GM12878 (cell line): ENCODE measurements at regions not wholly inside any gene's neighbourhood (a gene's known extent, or its start where the extent isn't known, plus 50 kb on each side); places are given as distances from the start of the nearest gene placed in this dataset.

Experiments used
- ATAC-seq: fragments of 200-7000 bp; cut with Tn5 transposase; 3 replicates; pipeline ENCODE4 v1.9.1; 2020; ENCODE audit warnings: mild to moderate bottlenecking, moderate library complexity
- BruUV-seq: library from RNA; stranded (reverse); fragments of 400-500 nt; replicated peaks from 2 replicates; lab custom pipeline; 2021; lab: Mats Ljungman, UMichigan
- CTCF ChIA-PET: fragments of 300-600 bp; sonication (Branson Sonifier 250); formaldehyde crosslinking; extraction: SDS; loops from one replicate; lab custom pipeline; 2021; ENCODE audit warnings: inconsistent platforms; lab: Yijun Ruan, JAX
- POLR2A ChIA-PET: fragments of 350-600 bp; formaldehyde crosslinking; extraction: SDS; loops from one replicate; lab custom pipeline; 2021; ENCODE audit warnings: inconsistent platforms; lab: Charles Lee
- RAD21 ChIA-PET: fragments of 300-600 bp; sonication (Branson Sonifier 250); formaldehyde crosslinking; loops from one replicate; lab custom pipeline; 2023; ENCODE audit warnings: antibody characterized with exemption; ENCODE audit not compliant: unreplicated experiment; lab: Charles Lee
- SMC1A ChIA-PET: fragments of 300-600 bp; sonication (Branson Sonifier 250); formaldehyde crosslinking; loops from one replicate; lab custom pipeline; 2023; ENCODE audit not compliant: unreplicated experiment, uncharacterized antibody; lab: Charles Lee
- DNase-seq: peaks from one replicate; pipeline ENCODE4 v3.0.0-alpha.2; 2011; ENCODE audit warnings: low read depth, low spot score
- FAIRE-seq: peaks from 3 replicates; lab custom pipeline; 2011; peaks lifted over from hg19 to GRCh38; lab: Jason Lieb, UNC
- H2AFZ ChIP-seq: 2 replicates; pipeline ENCODE4 v1.6.0; 2011; ENCODE audit warnings: low read depth, low read length, control low read depth; ENCODE audit not compliant: control insufficient read depth
- H3K27ac ChIP-seq: 2 replicates; pipeline ENCODE4 v1.5.1; 2011; ENCODE audit warnings: control low read depth; ENCODE audit not compliant: control insufficient read depth, insufficient read depth
- H3K27me3 ChIP-seq, 2 experiments: replicated peaks in 1 of 2; 2 replicates each; pipeline versions ENCODE4 v1.6.0 to v1.6.1; 2011; ENCODE audit warnings: low read length in 1 of 2; ENCODE audit not compliant: control insufficient read depth in 2 of 2, insufficient read depth in 2 of 2
- H3K36me3 ChIP-seq, 2 experiments: 2 replicates each; pipeline ENCODE4 v1.5.1; 2011; ENCODE audit warnings: low read length in 1 of 2; ENCODE audit not compliant: control insufficient read depth in 2 of 2, insufficient read depth in 2 of 2
- H3K4me1 ChIP-seq: 2 replicates; pipeline ENCODE4 v1.6.1; 2011; ENCODE audit warnings: mild to moderate bottlenecking, low read length, moderate library complexity, mixed read lengths; ENCODE audit not compliant: control insufficient read depth, insufficient read depth
- H3K4me2 ChIP-seq: 2 replicates; pipeline ENCODE4 v1.6.0; 2011; ENCODE audit warnings: control low read depth; ENCODE audit not compliant: control insufficient read depth, insufficient read depth
- H3K4me3 ChIP-seq: fragments of 200-600 bp; sonication (generic); 2 replicates; pipeline ENCODE4 v1.5.1; 2016
- H3K79me2 ChIP-seq: 2 replicates; pipeline ENCODE4 v1.6.0; 2011; ENCODE audit warnings: low read length; ENCODE audit not compliant: control insufficient read depth, insufficient read depth
- H3K9ac ChIP-seq: 2 replicates; pipeline ENCODE4 v1.8.0; 2011; ENCODE audit warnings: low read length, control low read depth, mixed read lengths; ENCODE audit not compliant: control insufficient read depth, insufficient read depth
- H3K9me3 ChIP-seq: replicated peaks from 3 replicates; pipeline ENCODE4 v1.5.1; 2011; ENCODE audit warnings: mild to moderate bottlenecking, low read length; ENCODE audit not compliant: control insufficient read depth, insufficient read depth
- H4K20me1 ChIP-seq: 2 replicates; pipeline ENCODE4 v1.6.0; 2011; ENCODE audit not compliant: control insufficient read depth, insufficient read depth
- CHD1 ChIP-seq: IDR thresholded peaks from 2 replicates; pipeline ENCODE4 v1.6.1; 2012; ENCODE audit warnings: low read depth, low read length, improper control_type of control experiment
- CREM ChIP-seq: IDR thresholded peaks from 2 replicates; pipeline ENCODE4 v1.6.1; 2014; ENCODE audit warnings: antibody characterized with exemption, low read depth
- ESRRA ChIP-seq: IDR thresholded peaks from 2 replicates; pipeline ENCODE4 v1.6.1; 2012; ENCODE audit warnings: mild to moderate bottlenecking, low read length, improper control_type of control experiment
- MXI1 ChIP-seq: fragments of 150-350 bp; IDR thresholded peaks from 2 replicates; pipeline ENCODE4 v1.6.1; 2011; ENCODE audit warnings: low read depth, mild to moderate bottlenecking, inconsistent platforms, low read length, improper control_type of control experiment
- NFXL1 ChIP-seq: fragments of 450-650 bp; IDR thresholded peaks from 2 replicates; pipeline ENCODE4 v1.6.1; 2017; ENCODE audit warnings: antibody characterized with exemption, mild to moderate bottlenecking, borderline replicate concordance
- POLR2AphosphoS2 ChIP-seq: IDR thresholded peaks from 2 replicates; pipeline ENCODE4 v1.6.1; 2011; ENCODE audit warnings: low read depth, mild to moderate bottlenecking, low read length, improper control_type of control experiment, moderate library complexity
- RB1 ChIP-seq: fragments of 450-650 bp; formaldehyde crosslinking; IDR thresholded peaks from 2 replicates; pipeline ENCODE4 v1.6.1; 2017; ENCODE audit warnings: mild to moderate bottlenecking, borderline replicate concordance
- RFX5 ChIP-seq: IDR thresholded peaks from 2 replicates; pipeline ENCODE4 v1.6.1; 2011; ENCODE audit warnings: low read depth, low read length, improper control_type of control experiment
- RUNX3 ChIP-seq: IDR thresholded peaks from 2 replicates; pipeline ENCODE4 v1.6.1; 2012; ENCODE audit warnings: low read length, inconsistent platforms
- SUZ12 ChIP-seq: fragments of 200-600 bp; sonication (generic); IDR thresholded peaks from one replicate; pipeline ENCODE4 v1.6.1; 2018; ENCODE audit warnings: antibody characterized with exemption, mild to moderate bottlenecking; ENCODE audit not compliant: unreplicated experiment
- TCF7 ChIP-seq: IDR thresholded peaks from 2 replicates; pipeline ENCODE4 v1.6.1; 2014; ENCODE audit warnings: antibody characterized with exemption, borderline replicate concordance
- ZNF384 ChIP-seq: IDR thresholded peaks from 2 replicates; pipeline ENCODE4 v1.6.1; 2012; ENCODE audit warnings: low read depth, mild to moderate bottlenecking, low read length, improper control_type of control experiment, borderline replicate concordance
- WGBS: methylation state at CpG from one replicate; pipeline ENCODE4 v1.1.6; 2016; ENCODE audit warnings: low lambda C conversion rate; ENCODE audit not compliant: insufficient replicate concordance, insufficient coverage; ENCODE audit errors: missing lambda C conversion rate; 5-methylcytosine and 5-hydroxymethylcytosine counted together
- in situ Hi-C: fragments of 300-500 bp; cut with MboI; formaldehyde crosslinking; loops from 9 replicates; pipeline ENCODE4 v1.14.3; 2018; ENCODE audit warnings: mixed read lengths
- intact Hi-C: fragments of 100-400 bp; cut with micrococcal nuclease; formaldehyde crosslinking; loops from one replicate; pipeline ENCODE4 v1.14.2; 2022; ENCODE audit not compliant: unreplicated experiment
- TF ChIP-seq, protein P1 (sequence below): fragments of 150-350 bp; IDR thresholded peaks from 2 replicates; pipeline ENCODE4 v1.6.1; 2014; ENCODE audit warnings: mild to moderate bottlenecking, low read depth, low read length
- TF ChIP-seq, protein P2 (sequence below): fragments of 450-650 bp; IDR thresholded peaks from 2 replicates; pipeline ENCODE4 v1.6.1; 2018; ENCODE audit warnings: borderline replicate concordance, mild to moderate bottlenecking; ENCODE audit not compliant: partially characterized antibody
- TF ChIP-seq, protein P3 (sequence below): fragments of 450-650 bp; conservative IDR thresholded peaks from 2 replicates; pipeline ENCODE4 v1.6.1; 2017; ENCODE audit warnings: mild to moderate bottlenecking, moderate library complexity

DNA sequence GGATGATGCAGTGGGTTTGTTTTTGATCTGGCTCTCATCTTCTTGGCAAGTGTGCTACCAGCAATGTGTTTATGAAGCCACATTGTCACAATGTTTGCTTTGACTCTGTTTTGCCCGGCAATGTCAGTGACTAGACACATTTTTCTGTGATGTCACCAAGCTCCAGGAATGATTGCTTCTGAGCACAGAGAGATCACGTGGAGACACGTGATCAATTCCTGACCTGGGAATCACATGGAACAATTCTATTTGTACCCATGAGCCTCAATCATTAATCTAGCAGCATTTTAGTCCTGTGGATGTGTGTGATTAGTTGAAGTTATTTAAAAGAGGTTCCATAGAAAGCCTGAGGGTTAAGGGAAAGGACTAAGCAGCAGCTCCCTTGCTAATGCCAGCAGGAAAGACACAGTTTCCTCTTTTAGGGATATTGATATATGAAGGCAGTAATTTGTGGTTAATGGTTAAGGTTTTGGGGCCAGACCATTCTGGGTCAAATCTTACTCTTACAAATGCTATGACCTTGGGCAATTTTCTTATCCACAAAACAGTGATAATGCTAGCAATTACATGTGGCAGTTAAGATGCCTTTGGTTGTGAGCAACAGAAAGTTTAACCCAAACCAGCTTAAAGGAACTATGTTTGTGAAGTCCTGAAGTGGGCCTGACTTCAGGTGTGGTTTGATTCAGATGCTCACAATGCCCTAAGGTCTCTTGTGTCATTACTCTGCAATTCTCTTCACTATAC lies 59.0 kb downstream of the FASLG start:
- no peak for TF ChIP-seq NFXL1
- no peak for TF ChIP-seq CHD1
- TF ChIP-seq, protein P1, sequence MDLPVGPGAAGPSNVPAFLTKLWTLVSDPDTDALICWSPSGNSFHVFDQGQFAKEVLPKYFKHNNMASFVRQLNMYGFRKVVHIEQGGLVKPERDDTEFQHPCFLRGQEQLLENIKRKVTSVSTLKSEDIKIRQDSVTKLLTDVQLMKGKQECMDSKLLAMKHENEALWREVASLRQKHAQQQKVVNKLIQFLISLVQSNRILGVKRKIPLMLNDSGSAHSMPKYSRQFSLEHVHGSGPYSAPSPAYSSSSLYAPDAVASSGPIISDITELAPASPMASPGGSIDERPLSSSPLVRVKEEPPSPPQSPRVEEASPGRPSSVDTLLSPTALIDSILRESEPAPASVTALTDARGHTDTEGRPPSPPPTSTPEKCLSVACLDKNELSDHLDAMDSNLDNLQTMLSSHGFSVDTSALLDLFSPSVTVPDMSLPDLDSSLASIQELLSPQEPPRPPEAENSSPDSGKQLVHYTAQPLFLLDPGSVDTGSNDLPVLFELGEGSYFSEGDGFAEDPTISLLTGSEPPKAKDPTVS = no peak
- no peak for TF ChIP-seq ESRRA
- TF ChIP-seq RFX5 = no peak
- TF ChIP-seq MXI1 = no peak
- no peak for TF ChIP-seq RUNX3
- TF ChIP-seq, protein P2, sequence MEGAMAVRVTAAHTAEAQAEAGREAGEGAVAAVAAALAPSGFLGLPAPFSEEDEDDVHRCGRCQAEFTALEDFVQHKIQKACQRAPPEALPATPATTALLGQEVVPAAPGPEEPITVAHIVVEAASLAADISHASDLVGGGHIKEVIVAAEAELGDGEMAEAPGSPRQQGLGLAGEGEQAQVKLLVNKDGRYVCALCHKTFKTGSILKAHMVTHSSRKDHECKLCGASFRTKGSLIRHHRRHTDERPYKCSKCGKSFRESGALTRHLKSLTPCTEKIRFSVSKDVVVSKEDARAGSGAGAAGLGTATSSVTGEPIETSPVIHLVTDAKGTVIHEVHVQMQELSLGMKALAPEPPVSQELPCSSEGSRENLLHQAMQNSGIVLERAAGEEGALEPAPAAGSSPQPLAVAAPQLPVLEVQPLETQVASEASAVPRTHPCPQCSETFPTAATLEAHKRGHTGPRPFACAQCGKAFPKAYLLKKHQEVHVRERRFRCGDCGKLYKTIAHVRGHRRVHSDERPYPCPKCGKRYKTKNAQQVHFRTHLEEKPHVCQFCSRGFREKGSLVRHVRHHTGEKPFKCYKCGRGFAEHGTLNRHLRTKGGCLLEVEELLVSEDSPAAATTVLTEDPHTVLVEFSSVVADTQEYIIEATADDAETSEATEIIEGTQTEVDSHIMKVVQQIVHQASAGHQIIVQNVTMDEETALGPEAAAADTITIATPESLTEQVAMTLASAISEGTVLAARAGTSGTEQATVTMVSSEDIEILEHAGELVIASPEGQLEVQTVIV = no peak
- TF ChIP-seq RB1 = no peak
- no peak for TF ChIP-seq ZNF384
- TF ChIP-seq, protein P3, sequence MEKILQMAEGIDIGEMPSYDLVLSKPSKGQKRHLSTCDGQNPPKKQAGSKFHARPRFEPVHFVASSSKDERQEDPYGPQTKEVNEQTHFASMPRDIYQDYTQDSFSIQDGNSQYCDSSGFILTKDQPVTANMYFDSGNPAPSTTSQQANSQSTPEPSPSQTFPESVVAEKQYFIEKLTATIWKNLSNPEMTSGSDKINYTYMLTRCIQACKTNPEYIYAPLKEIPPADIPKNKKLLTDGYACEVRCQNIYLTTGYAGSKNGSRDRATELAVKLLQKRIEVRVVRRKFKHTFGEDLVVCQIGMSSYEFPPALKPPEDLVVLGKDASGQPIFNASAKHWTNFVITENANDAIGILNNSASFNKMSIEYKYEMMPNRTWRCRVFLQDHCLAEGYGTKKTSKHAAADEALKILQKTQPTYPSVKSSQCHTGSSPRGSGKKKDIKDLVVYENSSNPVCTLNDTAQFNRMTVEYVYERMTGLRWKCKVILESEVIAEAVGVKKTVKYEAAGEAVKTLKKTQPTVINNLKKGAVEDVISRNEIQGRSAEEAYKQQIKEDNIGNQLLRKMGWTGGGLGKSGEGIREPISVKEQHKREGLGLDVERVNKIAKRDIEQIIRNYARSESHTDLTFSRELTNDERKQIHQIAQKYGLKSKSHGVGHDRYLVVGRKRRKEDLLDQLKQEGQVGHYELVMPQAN = no peak
- TF ChIP-seq CREM = no peak
- no peak for TF ChIP-seq TCF7
- TF ChIP-seq SUZ12 = no peak
- TF ChIP-seq POLR2AphosphoS2 = no peak
- ChIA-PET CTCF (interaction anchor here (0.6 to 5.2 kb wide), 8 partner anchors 8 to 1275 kb away, joined by 3 to 48 read pairs (median 6); no protein-coding TSS in a partner anchor), SMC1A (interaction anchor here (1.2 kb wide), 2 partner anchors 52 to 751 kb away, joined by 3 to 4 read pairs; no protein-coding TSS in a partner anchor), RAD21 (interaction anchor here (1.0 to 1.4 kb wide), 4 partner anchors 9 to 264 kb away, joined by 3 to 8 read pairs (median 3); no protein-coding TSS in a partner anchor), POLR2A (no interaction called here)
- Histone ChIP-seq H3K79me2 (no peaks in the 10 kb centered on the region), H3K27ac (no peak overlapping the region), H3K36me3 (no peaks in the 10 kb centered on the region), H3K27me3 (peaks cover 0 to 2% of the 10 kb centered on the region in 2 experiments; a peak in 1 of 4 replicates), H3K4me1 (no peaks in the 10 kb centered on the region), H4K20me1 (no peaks in the 10 kb centered on the region), H2AFZ (no peak overlapping the region), H3K4me2 (no peak overlapping the region), H3K4me3 (no peak overlapping the region), H3K9me3 (no peaks in the 10 kb centered on the region), H3K9ac (no peak overlapping the region)
- BruUV-seq = no TSS peak
- no peak for ATAC-seq
- FAIRE-seq = no peak
- in situ Hi-C loops (loop anchor here (5.0 kb wide), 2 partner anchors 101 to 266 kb away; no protein-coding TSS in a partner anchor), intact Hi-C loops (loop anchor here (2.0 to 5.0 kb wide), 2 partner anchors 19 to 716 kb away; no protein-coding TSS in a partner anchor)
- WGBS = 16% methylated on average over 3 of the region's 3 CpGs
- DNase-seq = no peak
